ENCODE measurements at regions not wholly inside any gene's neighbourhood (a gene's known extent, or its start where the extent isn't known, plus 50 kb on each side); places are given as distances from the start of the nearest gene placed in this dataset.

DNA sequence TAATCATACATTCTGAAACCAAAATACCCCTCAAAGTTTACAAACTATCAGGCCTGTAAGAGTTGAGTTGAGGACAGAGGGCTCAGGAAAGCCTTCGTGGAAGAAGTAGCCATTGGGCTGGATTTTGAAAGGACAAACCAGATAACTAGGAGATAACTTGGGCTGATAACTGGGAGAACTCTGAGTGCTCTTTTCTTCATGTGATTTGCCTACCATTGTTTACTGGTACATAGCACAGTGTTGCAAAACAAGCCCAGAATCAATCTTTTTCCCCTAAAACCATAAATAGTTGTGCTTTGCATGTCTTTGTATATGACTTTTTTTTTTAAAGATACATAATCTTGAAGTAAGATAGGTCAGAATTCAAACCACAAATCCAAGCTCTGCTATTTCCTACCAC is 106.7 kb upstream of the ITGB1 start:
- TF ChIP-seq, protein P1, sequence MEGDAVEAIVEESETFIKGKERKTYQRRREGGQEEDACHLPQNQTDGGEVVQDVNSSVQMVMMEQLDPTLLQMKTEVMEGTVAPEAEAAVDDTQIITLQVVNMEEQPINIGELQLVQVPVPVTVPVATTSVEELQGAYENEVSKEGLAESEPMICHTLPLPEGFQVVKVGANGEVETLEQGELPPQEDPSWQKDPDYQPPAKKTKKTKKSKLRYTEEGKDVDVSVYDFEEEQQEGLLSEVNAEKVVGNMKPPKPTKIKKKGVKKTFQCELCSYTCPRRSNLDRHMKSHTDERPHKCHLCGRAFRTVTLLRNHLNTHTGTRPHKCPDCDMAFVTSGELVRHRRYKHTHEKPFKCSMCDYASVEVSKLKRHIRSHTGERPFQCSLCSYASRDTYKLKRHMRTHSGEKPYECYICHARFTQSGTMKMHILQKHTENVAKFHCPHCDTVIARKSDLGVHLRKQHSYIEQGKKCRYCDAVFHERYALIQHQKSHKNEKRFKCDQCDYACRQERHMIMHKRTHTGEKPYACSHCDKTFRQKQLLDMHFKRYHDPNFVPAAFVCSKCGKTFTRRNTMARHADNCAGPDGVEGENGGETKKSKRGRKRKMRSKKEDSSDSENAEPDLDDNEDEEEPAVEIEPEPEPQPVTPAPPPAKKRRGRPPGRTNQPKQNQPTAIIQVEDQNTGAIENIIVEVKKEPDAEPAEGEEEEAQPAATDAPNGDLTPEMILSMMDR (optimal IDR thresholded peaks at IDR 0.05 in 1 of 3, IDR thresholded peaks at IDR 0.05 in 1 of 3, conservative IDR thresholded peaks at IDR 0.05 in 1 of 3; ENCODE audit: extremely low read depth in 1 of 3, insufficient read depth in 2 of 3, low read length in 3 of 3) = no peak
- no peak for TF ChIP-seq EZH2 (IDR thresholded peaks at IDR 0.05; ENCODE audit: low read length)
